ENCODE measurements at regions not wholly inside any gene's neighbourhood (a gene's known extent, or its start where the extent isn't known, plus 50 kb on each side); places are given as distances from the start of the nearest gene placed in this dataset.

- CTCF ChIA-PET: interaction anchor here (0.8 to 2.2 kb wide), 6 partner anchors 9 to 311 kb away, joined by 3 to 9 read pairs (median 4); no protein-coding TSS in a partner anchor
- Mint-ChIP-seq H3K4me1 (ENCODE audit: low read depth) (no peaks in the 10 kb centered on the region), H3K9me3 (no peaks in the 10 kb centered on the region), H3K27ac (no peak overlapping the region), H3K4me3 (no peak overlapping the region), H3K36me3 (ENCODE audit: low read depth) (no peaks in the 10 kb centered on the region), H3K27me3 (peaks cover 5% of the 10 kb centered on the region)
- ATAC-seq (no peak), DNase-seq (no peak)
- intact Hi-C loops (cut with micrococcal nuclease): loop anchor here (5.0 kb wide), 1 partner anchor 309 kb away; no protein-coding TSS in a partner anchor
- POLR2A ChIA-PET: no interaction called here
- TF ChIP-seq CTCF (IDR thresholded peaks at IDR 0.05): no peak
Measured at GRCh38 chr13:31433207-31433606, 233.4 kb downstream of the B3GLCT start.

DNA sequence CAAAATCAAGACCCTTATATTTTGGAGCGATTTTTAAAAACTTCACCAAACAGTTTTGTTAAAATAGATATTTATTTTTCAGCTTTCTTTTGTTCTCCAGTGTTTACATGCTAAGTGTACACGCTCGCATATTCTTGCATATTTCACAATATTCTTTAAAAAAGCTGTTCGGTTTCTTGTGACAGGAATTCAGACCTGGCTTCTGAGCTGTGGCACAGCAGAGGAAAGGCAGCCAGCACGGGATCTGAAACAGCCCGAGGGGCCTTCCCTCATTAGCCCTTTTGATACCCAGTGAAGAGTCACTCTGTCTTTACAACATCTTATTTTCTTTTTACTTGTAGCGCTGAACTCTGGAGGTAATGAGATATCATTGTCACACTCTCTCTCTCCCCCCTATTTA is 234.0 kb downstream of the B3GLCT start:
- H3K4me1 Mint-ChIP-seq (ENCODE audit: low read depth): no peaks in the 10 kb centered on the region
- no peaks in the 10 kb centered on the region for H3K36me3 Mint-ChIP-seq (ENCODE audit: low read depth)
- TF ChIP-seq CTCF (IDR thresholded peaks at IDR 0.05): no peak
- H3K4me3 Mint-ChIP-seq: no peak overlapping the region
- ATAC-seq: no peak
- intact Hi-C loops (cut with micrococcal nuclease): loop anchor here (5.0 kb wide), 1 partner anchor 309 kb away; no protein-coding TSS in a partner anchor
- no peak for DNase-seq
- H3K27ac Mint-ChIP-seq: no peak overlapping the region
- H3K27me3 Mint-ChIP-seq: peaks cover 8% of the 10 kb centered on the region
- ChIA-PET CTCF (interaction anchor here (0.8 to 2.2 kb wide), 6 partner anchors 9 to 311 kb away, joined by 3 to 9 read pairs (median 4); no protein-coding TSS in a partner anchor), POLR2A (no interaction called here)
- H3K9me3 Mint-ChIP-seq: no peaks in the 10 kb centered on the region

GRCh38 chr13:31434613-31435012 is 234.8 kb downstream of the B3GLCT start:
- ATAC-seq (no peak), DNase-seq (no peak)
- CTCF ChIA-PET: interaction anchor here (1.5 to 2.2 kb wide), 2 partner anchors 10 to 306 kb away, joined by 6 to 9 read pairs; no protein-coding TSS in a partner anchor
- no peak overlapping the region for H3K27ac Mint-ChIP-seq
- intact Hi-C loops (cut with micrococcal nuclease): loop anchor here (5.0 kb wide), 1 partner anchor 308 kb away; no protein-coding TSS in a partner anchor
- POLR2A ChIA-PET: no interaction called here
- no peaks in the 10 kb centered on the region for H3K36me3 Mint-ChIP-seq (ENCODE audit: low read depth)
- H3K9me3 Mint-ChIP-seq: no peaks in the 10 kb centered on the region
- peaks cover 8% of the 10 kb centered on the region for H3K27me3 Mint-ChIP-seq
- no peak overlapping the region for H3K4me3 Mint-ChIP-seq
- TF ChIP-seq CTCF (IDR thresholded peaks at IDR 0.05): no peak
- H3K4me1 Mint-ChIP-seq (ENCODE audit: low read depth): no peaks in the 10 kb centered on the region

- ChIA-PET POLR2A (no interaction called here), CTCF (no interaction called here)
- no peak for TF ChIP-seq CTCF (IDR thresholded peaks at IDR 0.05)
- no peak for DNase-seq
- Mint-ChIP-seq H3K9me3 (no peaks in the 10 kb centered on the region), H3K4me3 (no peak overlapping the region), H3K4me1 (ENCODE audit: low read depth) (no peaks in the 10 kb centered on the region), H3K27me3 (peaks cover 7% of the 10 kb centered on the region), H3K27ac (no peak overlapping the region), H3K36me3 (ENCODE audit: low read depth) (no peaks in the 10 kb centered on the region)
- ATAC-seq: no peak
- intact Hi-C loops (cut with micrococcal nuclease): no loop called here
Measured at GRCh38 chr13:31435536-31435935, 235.8 kb downstream of the B3GLCT start.

DNA sequence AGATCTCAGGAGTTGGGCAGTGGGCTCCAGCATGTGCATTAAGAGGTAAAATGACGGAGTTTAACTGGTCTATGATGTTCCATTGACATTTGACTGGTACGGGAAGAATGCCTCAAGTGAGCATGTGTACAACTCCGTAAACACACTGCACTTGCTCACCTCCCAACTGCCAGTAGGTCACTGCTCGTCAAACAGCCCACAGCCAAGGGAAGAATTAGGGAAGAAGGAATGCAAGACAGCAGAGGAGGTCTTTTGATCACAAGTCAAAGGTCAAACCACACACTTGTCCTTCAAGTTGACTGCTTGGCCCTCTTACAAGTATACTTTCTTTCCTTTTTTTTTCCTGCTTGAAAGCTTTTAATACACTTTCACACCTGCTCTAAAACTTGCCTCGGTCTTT is 236.7 kb downstream of the B3GLCT start:
- POLR2A ChIA-PET: no interaction called here

More for the DNA sequence above, 236.7 kb downstream of the B3GLCT start:
- no peak for TF ChIP-seq CTCF (IDR thresholded peaks at IDR 0.05)
- Mint-ChIP-seq H3K27me3 (peaks cover 6% of the 10 kb centered on the region), H3K9me3 (no peaks in the 10 kb centered on the region), H3K27ac (no peak overlapping the region), H3K4me3 (no peak overlapping the region), H3K4me1 (ENCODE audit: low read depth) (no peaks in the 10 kb centered on the region), H3K36me3 (ENCODE audit: low read depth) (no peaks in the 10 kb centered on the region)
- no peak for DNase-seq
- CTCF ChIA-PET: no interaction called here
- intact Hi-C loops (cut with micrococcal nuclease): no loop called here
- no peak for ATAC-seq

Data from activated CD8-positive, alpha-beta T cell treated with anti-CD3 and anti-CD28 coated beads for 36 hours (primary cell).